HepG2 (cell line): ENCODE measurements at regions not wholly inside any gene's neighbourhood (a gene's known extent, or its start where the extent isn't known, plus 50 kb on each side); places are given as distances from the start of the nearest gene placed in this dataset.

Experiments
- ISL2 ChIP-seq: sonication (generic); formaldehyde crosslinking; IDR thresholded peaks from 2 replicates; pipeline ENCODE4 v1.5.0; 2020; ENCODE audit warnings: missing genetic modification reagents
- KLF6 ChIP-seq: IDR thresholded peaks from 2 replicates; pipeline ENCODE4 v1.8.0; 2016; ENCODE audit warnings: missing biosample characterization, missing genetic modification reagents
- RFX3 ChIP-seq: IDR thresholded peaks from 2 replicates; pipeline ENCODE4 v1.6.1; 2016; ENCODE audit warnings: missing biosample characterization, missing genetic modification reagents
- TAF1 ChIP-seq: sonication (generic); formaldehyde crosslinking; IDR thresholded peaks from 2 replicates; pipeline ENCODE4 v1.4.0; 2020; ENCODE audit warnings: missing genetic modification reagents
- ZNF263 ChIP-seq: sonication (generic); formaldehyde crosslinking; IDR thresholded peaks from 2 replicates; pipeline ENCODE4 v1.4.0; 2020; ENCODE audit warnings: missing genetic modification reagents
- TF ChIP-seq, protein P1 (sequence below): sonication (generic); formaldehyde crosslinking; IDR thresholded peaks from one replicate; pipeline ENCODE4 v1.5.1; 2020; ENCODE audit warnings: mild to moderate bottlenecking, missing genetic modification reagents; ENCODE audit errors: not compliant biosample characterization
- TF ChIP-seq, protein P2 (sequence below): sonication (generic); formaldehyde crosslinking; IDR thresholded peaks from 2 replicates; pipeline ENCODE4 v1.5.0; 2020; ENCODE audit warnings: missing genetic modification reagents
- TF ChIP-seq, protein P3 (sequence below): sonication (generic); formaldehyde crosslinking; IDR thresholded peaks from 2 replicates; pipeline ENCODE4 v1.4.0; 2020; ENCODE audit warnings: mild to moderate bottlenecking, missing genetic modification reagents

DNA sequence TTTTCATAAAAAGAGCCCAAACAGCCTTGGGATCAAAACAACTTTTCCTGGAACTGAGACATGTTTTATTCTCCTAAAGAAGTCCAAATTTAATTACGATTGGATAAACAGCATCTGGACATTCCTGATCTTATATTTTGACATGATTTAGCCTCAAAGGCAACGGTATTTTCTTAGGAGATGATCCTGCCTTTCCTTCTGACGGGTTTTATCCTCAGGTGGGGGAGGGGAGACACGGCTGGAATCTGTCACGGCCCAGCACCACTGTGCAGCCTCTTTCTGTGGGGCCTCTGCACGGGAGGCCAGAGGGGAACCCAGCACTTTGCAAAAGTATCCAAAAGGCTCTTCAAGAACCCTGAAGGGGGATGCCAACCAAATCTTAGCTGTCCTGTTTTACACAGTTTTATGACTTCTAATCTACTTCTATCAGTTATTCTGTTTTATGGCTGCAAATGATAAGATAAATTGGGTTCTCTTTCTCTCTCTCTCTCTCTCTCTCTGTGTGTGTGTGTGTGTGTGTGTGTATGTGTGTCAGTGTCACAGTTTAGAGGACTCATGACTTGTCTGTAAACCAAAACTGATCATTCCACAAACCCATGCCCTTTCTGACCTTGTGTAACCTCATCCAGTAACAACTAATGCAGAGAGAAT lies 321.1 kb upstream of the NPVF start (continued):
- TF ChIP-seq, protein P1, sequence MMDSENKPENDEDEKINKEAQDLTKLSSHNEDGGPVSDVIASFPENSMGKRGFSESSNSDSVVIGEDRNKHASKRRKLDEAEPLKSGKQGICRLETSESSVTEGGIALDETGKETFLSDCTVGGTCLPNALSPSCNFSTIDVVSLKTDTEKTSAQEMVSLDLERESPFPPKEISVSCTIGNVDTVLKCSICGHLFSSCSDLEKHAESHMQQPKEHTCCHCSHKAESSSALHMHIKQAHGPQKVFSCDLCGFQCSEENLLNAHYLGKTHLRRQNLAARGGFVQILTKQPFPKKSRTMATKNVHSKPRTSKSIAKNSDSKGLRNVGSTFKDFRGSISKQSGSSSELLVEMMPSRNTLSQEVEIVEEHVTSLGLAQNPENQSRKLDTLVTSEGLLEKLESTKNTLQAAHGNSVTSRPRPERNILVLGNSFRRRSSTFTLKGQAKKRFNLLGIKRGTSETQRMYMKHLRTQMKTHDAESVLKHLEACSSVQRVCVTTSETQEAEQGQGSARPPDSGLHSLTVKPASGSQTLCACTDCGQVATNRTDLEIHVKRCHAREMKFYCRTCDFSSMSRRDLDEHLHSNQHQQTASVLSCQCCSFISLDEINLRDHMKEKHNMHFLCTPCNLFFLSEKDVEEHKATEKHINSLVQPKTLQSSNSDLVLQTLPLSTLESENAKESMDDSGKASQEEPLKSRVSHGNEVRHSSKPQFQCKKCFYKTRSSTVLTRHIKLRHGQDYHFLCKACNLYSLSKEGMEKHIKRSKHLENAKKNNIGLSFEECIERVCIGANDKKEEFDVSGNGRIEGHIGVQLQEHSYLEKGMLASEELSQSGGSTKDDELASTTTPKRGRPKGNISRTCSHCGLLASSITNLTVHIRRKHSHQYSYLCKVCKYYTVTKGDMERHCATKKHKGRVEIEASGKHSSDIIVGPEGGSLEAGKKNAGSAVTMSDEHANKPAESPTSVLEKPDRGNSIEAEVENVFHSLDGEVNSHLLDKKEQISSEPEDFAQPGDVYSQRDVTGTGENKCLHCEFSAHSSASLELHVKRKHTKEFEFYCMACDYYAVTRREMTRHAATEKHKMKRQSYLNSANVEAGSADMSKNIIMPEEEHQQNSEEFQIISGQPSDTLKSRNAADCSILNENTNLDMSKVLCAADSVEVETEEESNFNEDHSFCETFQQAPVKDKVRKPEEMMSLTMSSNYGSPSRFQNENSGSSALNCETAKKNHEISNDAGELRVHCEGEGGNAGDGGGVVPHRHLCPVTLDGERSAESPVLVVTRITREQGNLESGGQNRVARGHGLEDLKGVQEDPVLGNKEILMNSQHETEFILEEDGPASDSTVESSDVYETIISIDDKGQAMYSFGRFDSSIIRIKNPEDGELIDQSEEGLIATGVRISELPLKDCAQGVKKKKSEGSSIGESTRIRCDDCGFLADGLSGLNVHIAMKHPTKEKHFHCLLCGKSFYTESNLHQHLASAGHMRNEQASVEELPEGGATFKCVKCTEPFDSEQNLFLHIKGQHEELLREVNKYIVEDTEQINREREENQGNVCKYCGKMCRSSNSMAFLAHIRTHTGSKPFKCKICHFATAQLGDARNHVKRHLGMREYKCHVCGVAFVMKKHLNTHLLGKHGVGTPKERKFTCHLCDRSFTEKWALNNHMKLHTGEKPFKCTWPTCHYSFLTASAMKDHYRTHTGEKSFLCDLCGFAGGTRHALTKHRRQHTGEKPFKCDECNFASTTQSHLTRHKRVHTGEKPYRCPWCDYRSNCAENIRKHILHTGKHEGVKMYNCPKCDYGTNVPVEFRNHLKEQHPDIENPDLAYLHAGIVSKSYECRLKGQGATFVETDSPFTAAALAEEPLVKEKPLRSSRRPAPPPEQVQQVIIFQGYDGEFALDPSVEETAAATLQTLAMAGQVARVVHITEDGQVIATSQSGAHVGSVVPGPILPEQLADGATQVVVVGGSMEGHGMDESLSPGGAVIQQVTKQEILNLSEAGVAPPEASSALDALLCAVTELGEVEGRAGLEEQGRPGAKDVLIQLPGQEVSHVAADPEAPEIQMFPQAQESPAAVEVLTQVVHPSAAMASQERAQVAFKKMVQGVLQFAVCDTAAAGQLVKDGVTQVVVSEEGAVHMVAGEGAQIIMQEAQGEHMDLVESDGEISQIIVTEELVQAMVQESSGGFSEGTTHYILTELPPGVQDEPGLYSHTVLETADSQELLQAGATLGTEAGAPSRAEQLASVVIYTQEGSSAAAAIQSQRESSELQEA (CRISPR knock-in tag), result no peak
- TF ChIP-seq TAF1 (CRISPR knock-in tag) (no peak), KLF6 (CRISPR knock-in tag) (no peak), ZNF263 (CRISPR knock-in tag) (no peak), RFX3 (CRISPR knock-in tag) (no peak), ISL2 (CRISPR knock-in tag) (no peak)
- TF ChIP-seq, protein P2, sequence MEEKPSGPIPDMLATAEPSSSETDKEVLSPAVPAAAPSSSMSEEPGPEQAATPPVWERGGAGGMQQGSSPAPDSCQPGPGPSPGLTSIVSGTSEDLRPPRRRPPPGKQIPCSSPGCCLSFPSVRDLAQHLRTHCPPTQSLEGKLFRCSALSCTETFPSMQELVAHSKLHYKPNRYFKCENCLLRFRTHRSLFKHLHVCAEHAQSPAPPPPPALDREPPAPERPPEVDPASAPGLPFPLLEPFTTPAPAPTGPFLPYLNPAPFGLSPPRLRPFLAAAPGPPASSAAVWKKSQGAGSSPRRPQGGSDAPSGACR (CRISPR knock-in tag), result no peak
- TF ChIP-seq, protein P3, sequence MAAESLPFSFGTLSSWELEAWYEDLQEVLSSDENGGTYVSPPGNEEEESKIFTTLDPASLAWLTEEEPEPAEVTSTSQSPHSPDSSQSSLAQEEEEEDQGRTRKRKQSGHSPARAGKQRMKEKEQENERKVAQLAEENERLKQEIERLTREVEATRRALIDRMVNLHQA (CRISPR knock-in tag), result no peak
